HL-60 (cell line): ENCODE measurements at regions not wholly inside any gene's neighbourhood (a gene's known extent, or its start where the extent isn't known, plus 50 kb on each side); places are given as distances from the start of the nearest gene placed in this dataset.

Experiments used
- DNase-seq, 2 experiments: peaks; one replicate each; pipeline ENCODE4 v3.0.0-alpha.2; 2010 to 2020; ENCODE audit warnings: low read depth in 1 of 2, low spot score in 1 of 2
- H3K27ac ChIP-seq: fragments of 250-450 bp; sonication (Bioruptor Pico); replicated peaks from 2 replicates; pipeline ENCODE4 v1.5.1; 2020; ENCODE audit warnings: mild to moderate bottlenecking, moderate library complexity
- H3K27me3 ChIP-seq: fragments of 250-450 bp; sonication (Bioruptor Pico); 2 replicates; pipeline ENCODE4 v1.5.1; 2021; ENCODE audit warnings: mild to moderate bottlenecking, moderate library complexity; ENCODE audit not compliant: insufficient read depth, poor library complexity, severe bottlenecking
- H3K4me3 ChIP-seq: replicated peaks from 2 replicates; pipeline ENCODE4 v1.5.1; 2011; ENCODE audit warnings: mild to moderate bottlenecking, control low read depth, low read length; ENCODE audit not compliant: insufficient read depth
- CTCF ChIP-seq: IDR thresholded peaks from one replicate; pipeline ENCODE4 v1.5.1; 2011; ENCODE audit warnings: low read length, control low read depth, inconsistent platforms; ENCODE audit not compliant: insufficient read depth
- GABPA ChIP-seq: IDR thresholded peaks from 2 replicates; pipeline ENCODE4 v1.6.1; 2012; ENCODE audit warnings: low read depth
- POLR2AphosphoS5 ChIP-seq: IDR thresholded peaks from 2 replicates; pipeline ENCODE4 v1.6.1; 2012; ENCODE audit warnings: low read depth
- REST ChIP-seq: IDR thresholded peaks from 2 replicates; pipeline ENCODE4 v1.6.1; 2012; ENCODE audit warnings: low read depth; ENCODE audit not compliant: insufficient replicate concordance
- SPI1 ChIP-seq: IDR thresholded peaks from 2 replicates; pipeline ENCODE4 v1.6.1; 2012; ENCODE audit warnings: low read depth, mild to moderate bottlenecking, borderline replicate concordance

GRCh38 chr15:61777689-61778088, 282.6 kb downstream of the VPS13C start:
- no peak overlapping the region for H3K27ac ChIP-seq
- TF ChIP-seq REST, result no peak
- no peak for TF ChIP-seq CTCF
- no peak for TF ChIP-seq POLR2AphosphoS5
- TF ChIP-seq GABPA, result no peak
- no peak for TF ChIP-seq SPI1
- no peak overlapping the region for H3K4me3 ChIP-seq
- peaks cover 4% of the 10 kb centered on the region for H3K27me3 ChIP-seq
- DNase-seq, result no peak

- H3K4me3 ChIP-seq, result no peak overlapping the region
- no peak overlapping the region for H3K27ac ChIP-seq
- no peak for TF ChIP-seq SPI1
- no peak for TF ChIP-seq POLR2AphosphoS5
- no peak for TF ChIP-seq GABPA
- TF ChIP-seq CTCF, result no peak
- TF ChIP-seq REST, result no peak
- H3K27me3 ChIP-seq, result no peaks in the 10 kb centered on the region
- no peak for DNase-seq
Observed at GRCh38 chr15:61769557-61769956, 290.7 kb downstream of the VPS13C start.

GRCh38 chr15:61768131-61768530, 292.1 kb downstream of the VPS13C start:
- DNase-seq, result no peak
- Histone ChIP-seq H3K27me3 (no peaks in the 10 kb centered on the region), H3K27ac (no peak overlapping the region), H3K4me3 (no peak overlapping the region)
- no peak for TF ChIP-seq SPI1
- TF ChIP-seq CTCF, result no peak
- no peak for TF ChIP-seq REST
- no peak for TF ChIP-seq GABPA
- TF ChIP-seq POLR2AphosphoS5, result no peak
